ENCODE measurements at regions not wholly inside any gene's neighbourhood (a gene's known extent, or its start where the extent isn't known, plus 50 kb on each side); places are given as distances from the start of the nearest gene placed in this dataset.

DNA sequence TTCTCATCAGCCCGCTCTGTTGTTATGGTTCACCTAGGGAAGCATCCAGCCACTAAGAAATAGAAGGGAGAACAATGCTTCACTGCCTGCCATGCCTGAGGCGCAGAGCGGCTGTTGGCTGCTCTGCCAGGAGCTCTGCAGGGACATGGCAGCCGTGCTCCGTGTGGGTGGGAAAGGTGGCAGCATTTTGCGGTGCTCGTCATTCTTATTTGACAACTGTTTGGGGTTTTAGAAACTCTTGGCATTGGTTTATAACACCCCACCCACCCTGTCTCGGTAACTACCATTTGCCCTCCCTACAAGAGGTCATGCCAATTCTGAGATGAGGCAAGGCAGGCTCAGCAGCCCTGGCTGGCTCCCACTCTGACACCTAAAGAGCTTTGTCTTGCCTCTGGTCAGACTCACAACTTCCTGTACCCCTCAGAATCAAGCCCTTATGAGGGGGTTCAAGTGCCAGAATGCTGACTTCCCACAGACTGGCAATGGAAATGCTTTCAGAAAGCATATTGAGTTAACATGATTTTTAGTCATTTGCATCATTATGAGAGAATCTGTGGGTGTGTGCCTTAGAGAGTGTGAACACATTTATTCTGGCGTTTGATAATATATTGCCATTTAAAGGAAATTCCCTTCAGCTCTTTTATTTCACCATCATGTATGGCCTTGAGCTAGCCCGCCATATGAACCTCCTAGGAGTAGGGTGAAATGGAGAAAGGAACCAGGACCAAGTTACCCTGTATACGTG is 288.0 kb upstream of the ANKRD55 start:
- Mint-ChIP-seq H3K4me3 (no peak overlapping the region), H3K4me1 (no peaks in the 10 kb centered on the region), H3K27ac (no peak overlapping the region), H3K36me3 (ENCODE audit: insufficient read depth in 1 of 3, low read depth in 3 of 3) (no peaks in the 10 kb centered on the region), H3K27me3 (ENCODE audit: low read depth) (peaks cover 5% of the 10 kb centered on the region), H3K9me3 (no peaks in the 10 kb centered on the region)
- Histone ChIP-seq H2BK12ac (ENCODE audit: insufficient read length, low read depth, low read length) (no peak overlapping the region), H2BK120ac (ENCODE audit: low read depth, low read length, poor library complexity, severe bottlenecking) (no peak overlapping the region), H3K27ac (ENCODE audit: insufficient read length, low read depth, low read length) (no peak overlapping the region), H3K79me2 (ENCODE audit: insufficient read depth, low read length) (no peaks in the 10 kb centered on the region), H3K4ac (ENCODE audit: low read depth, low read length) (no peak overlapping the region), H3K23ac (ENCODE audit: insufficient read length, low read depth, low read length) (no peak overlapping the region), H3K18ac (ENCODE audit: insufficient read length, low read depth, low read length) (no peak overlapping the region), H2BK20ac (ENCODE audit: low read depth, low read length, poor library complexity, severe bottlenecking) (no peak overlapping the region), H3K79me1 (ENCODE audit: insufficient read depth, low read depth, low read length, poor library complexity, severe bottlenecking) (no peaks in the 10 kb centered on the region), H3K9me3 (ENCODE audit: control insufficient read depth, low read depth, low read length) (no peaks in the 10 kb centered on the region), H4K8ac (replicated peaks; ENCODE audit: insufficient read length, low read depth, low read length) (no peak overlapping the region), H2BK5ac (ENCODE audit: insufficient read length, low read length) (no peak overlapping the region), H3K27me3 (ENCODE audit: insufficient read depth, low read length) (no peaks in the 10 kb centered on the region), H3T11ph (ENCODE audit: low read length) (no peak overlapping the region), H3K4me1 (ENCODE audit: insufficient read depth, low read length) (no peaks in the 10 kb centered on the region; the same call in 1 of the 2 replicates), H2BK15ac (ENCODE audit: low read depth, low read length) (no peak overlapping the region), H3K9ac (ENCODE audit: extremely low read depth, insufficient read length, low read length) (no peak overlapping the region), H2AK5ac (ENCODE audit: insufficient read length, low read length) (no peak overlapping the region), H4K5ac (ENCODE audit: insufficient read length, low read depth, low read length) (no peak overlapping the region), H3K4me2 (ENCODE audit: insufficient read depth, insufficient read length, low read length) (no peak overlapping the region), H4K20me1 (ENCODE audit: control insufficient read depth, insufficient read depth, insufficient read length) (no peaks in the 10 kb centered on the region), H3K23me2 (ENCODE audit: insufficient read length, low read depth, low read length, poor library complexity, severe bottlenecking) (no peaks in the 10 kb centered on the region), H3K14ac (ENCODE audit: insufficient read depth, low read length) (no peak overlapping the region; the same call in 1 of the 2 replicates), H4K91ac (ENCODE audit: insufficient read length, low read depth, low read length) (no peak overlapping the region), H3K56ac (ENCODE audit: insufficient read length, low read depth, low read length) (no peak overlapping the region), H2AFZ (ENCODE audit: low read length) (no peak overlapping the region)
- TF ChIP-seq, protein P1, sequence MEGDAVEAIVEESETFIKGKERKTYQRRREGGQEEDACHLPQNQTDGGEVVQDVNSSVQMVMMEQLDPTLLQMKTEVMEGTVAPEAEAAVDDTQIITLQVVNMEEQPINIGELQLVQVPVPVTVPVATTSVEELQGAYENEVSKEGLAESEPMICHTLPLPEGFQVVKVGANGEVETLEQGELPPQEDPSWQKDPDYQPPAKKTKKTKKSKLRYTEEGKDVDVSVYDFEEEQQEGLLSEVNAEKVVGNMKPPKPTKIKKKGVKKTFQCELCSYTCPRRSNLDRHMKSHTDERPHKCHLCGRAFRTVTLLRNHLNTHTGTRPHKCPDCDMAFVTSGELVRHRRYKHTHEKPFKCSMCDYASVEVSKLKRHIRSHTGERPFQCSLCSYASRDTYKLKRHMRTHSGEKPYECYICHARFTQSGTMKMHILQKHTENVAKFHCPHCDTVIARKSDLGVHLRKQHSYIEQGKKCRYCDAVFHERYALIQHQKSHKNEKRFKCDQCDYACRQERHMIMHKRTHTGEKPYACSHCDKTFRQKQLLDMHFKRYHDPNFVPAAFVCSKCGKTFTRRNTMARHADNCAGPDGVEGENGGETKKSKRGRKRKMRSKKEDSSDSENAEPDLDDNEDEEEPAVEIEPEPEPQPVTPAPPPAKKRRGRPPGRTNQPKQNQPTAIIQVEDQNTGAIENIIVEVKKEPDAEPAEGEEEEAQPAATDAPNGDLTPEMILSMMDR (conservative IDR thresholded peaks at IDR 0.05), result no peak
- WGBS (ENCODE audit: extremely low coverage, insufficient read length, low lambda C conversion rate), result no CpG with 5 or more reads among the region's 11 CpGs
- no peak for DNase-seq

Data from H9 (cell line).